AG09309 (cell line): ENCODE measurements at regions not wholly inside any gene's neighbourhood (a gene's known extent, or its start where the extent isn't known, plus 50 kb on each side); places are given as distances from the start of the nearest gene placed in this dataset.

ENCODE experiments used
- DNase-seq: peaks from one replicate; pipeline ENCODE4 v3.0.0-alpha.2; 2010; ENCODE audit warnings: low read depth
- H3K4me3 ChIP-seq: 2 replicates; pipeline ENCODE4 v1.5.1; 2011; ENCODE audit warnings: mild to moderate bottlenecking, low read depth, low read length, moderate library complexity; ENCODE audit not compliant: control insufficient read depth
- TF ChIP-seq, protein P1 (sequence below): IDR thresholded peaks from 2 replicates; pipeline ENCODE4 v1.5.1; 2011; ENCODE audit warnings: mild to moderate bottlenecking, low read depth, low read length, inconsistent platforms; ENCODE audit not compliant: insufficient read depth, control insufficient read depth; ENCODE audit errors: missing control alignments

DNA sequence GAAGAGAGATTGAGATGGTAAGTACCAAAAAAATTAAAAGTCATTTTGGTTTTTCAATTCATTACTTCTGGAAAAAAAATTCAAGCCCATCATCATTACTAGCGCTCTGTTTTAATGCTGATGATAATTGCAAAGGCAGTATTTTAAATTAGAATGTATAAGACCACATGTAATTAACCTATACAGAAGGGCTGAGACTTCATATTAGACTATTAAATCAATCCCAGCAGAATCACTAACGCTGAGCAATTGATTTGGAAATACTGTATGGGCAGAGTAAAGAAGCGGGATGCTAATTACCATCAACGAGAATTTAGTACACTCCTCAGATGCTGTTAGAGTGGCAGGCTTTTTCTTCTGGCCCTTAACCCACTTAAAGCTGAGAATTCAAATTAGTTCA lies 165.0 kb downstream of the SLC4A3 start:
- no peak overlapping the region for H3K4me3 ChIP-seq
- TF ChIP-seq, protein P1, sequence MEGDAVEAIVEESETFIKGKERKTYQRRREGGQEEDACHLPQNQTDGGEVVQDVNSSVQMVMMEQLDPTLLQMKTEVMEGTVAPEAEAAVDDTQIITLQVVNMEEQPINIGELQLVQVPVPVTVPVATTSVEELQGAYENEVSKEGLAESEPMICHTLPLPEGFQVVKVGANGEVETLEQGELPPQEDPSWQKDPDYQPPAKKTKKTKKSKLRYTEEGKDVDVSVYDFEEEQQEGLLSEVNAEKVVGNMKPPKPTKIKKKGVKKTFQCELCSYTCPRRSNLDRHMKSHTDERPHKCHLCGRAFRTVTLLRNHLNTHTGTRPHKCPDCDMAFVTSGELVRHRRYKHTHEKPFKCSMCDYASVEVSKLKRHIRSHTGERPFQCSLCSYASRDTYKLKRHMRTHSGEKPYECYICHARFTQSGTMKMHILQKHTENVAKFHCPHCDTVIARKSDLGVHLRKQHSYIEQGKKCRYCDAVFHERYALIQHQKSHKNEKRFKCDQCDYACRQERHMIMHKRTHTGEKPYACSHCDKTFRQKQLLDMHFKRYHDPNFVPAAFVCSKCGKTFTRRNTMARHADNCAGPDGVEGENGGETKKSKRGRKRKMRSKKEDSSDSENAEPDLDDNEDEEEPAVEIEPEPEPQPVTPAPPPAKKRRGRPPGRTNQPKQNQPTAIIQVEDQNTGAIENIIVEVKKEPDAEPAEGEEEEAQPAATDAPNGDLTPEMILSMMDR = no peak
- DNase-seq = no peak

DNA sequence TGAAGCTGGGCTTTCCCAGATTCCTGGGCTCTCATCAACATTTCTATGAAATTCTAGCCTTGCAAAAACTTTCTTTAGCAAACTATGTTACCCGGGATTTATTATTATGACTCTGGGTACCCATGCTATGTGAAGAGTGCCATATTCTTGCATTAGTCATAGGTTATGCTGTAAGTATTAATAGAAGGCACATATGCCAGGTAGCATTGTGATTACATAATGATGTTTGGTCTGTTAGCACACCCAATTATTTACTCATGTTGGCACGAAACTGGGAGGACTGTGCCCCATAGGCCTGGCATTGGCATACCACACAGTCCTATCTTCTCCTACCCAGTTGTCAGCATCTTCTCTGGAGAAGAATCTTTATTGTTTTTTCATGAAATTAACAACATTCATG lies 171.0 kb downstream of the SLC4A3 start:
- no peak for DNase-seq
- TF ChIP-seq, protein P1 = no peak
- no peak overlapping the region for H3K4me3 ChIP-seq

DNA sequence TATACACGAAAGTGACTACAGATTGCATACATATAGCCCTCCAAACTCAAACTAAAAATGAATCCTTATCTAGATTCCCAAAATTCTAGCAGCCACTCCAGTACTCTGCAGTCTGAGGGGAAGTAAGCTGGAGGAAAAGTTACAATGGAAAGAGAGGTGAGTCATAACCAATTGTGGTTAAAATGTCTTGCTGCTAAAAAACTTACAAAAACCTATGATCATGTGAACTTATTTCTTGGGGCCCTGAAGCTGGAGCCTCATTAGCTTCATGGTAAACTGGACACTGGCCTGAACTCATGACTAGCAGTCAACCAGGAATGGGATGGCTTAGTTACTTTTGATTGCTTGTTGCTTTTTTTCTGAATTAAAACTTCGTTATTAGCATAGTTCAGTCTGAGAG lies 175.9 kb downstream of the SLC4A3 start:
- TF ChIP-seq, protein P1 = no peak
- peak; percentile 29 for DNase-seq
- no peak overlapping the region for H3K4me3 ChIP-seq

DNA sequence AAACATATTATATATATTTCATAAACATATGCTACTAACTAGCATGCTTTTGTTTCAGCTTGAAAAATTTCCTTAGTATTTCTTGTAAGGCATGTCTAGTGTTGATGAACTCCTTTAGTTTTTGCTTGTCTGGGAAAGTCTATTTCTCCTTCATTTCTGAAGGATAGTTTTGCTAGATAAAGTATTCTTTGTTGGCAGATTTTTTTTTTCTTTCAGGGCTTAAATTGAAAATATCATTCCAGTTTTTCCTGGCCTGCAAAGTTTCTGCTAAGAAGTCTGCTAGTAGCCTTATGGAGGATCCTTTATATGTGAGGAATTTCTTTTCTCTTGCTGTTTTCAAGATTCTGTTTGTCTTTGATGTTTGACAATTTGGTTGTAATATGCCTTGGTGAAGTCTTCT lies 183.5 kb downstream of the SLC4A3 start:
- no peak for DNase-seq
- TF ChIP-seq, protein P1 = no peak

DNA sequence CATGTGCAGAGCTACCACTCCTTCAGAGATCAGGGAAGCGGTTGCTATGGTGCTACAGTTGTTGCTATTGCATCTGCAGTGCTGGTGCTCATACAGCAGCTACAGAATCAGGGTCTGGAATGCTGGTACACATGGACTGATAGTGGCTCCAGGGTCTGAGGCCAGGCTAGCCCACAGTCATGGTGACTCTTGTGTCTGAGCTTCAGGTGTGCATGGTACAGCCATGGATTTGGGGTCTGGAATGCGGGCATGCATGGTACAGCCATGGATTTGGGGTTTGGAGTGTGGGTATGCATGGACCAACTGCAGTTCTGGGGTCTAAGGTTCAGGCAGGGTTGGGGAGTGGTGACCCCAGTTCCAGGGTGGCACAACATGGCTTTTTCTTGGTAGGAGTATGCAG lies 185.2 kb downstream of the SLC4A3 start:
- TF ChIP-seq, protein P1 = no peak
- no peak for DNase-seq
- H3K4me3 ChIP-seq = no peak overlapping the region

More for the DNA sequence above, 183.5 kb downstream of the SLC4A3 start:
- H3K4me3 ChIP-seq = no peak overlapping the region

DNA sequence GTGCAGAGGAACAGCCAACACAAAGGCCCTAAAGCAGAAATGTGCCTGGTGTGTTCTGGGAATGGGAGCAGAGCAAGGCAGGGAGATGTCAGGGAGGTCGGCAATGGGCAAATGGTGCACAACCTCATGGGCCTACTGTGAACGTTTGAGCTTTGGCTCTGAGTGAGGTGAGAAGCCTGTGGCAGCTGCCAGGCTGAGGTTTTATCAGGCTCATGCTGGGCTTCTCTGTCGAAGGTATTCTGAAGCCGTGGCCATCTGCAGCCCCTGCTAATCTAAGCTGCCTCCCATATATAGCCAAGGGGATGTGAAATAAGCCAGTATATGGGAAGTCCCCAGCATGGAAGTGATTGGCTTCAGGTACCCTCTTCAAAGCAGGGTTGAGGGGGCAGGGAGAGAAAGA lies 193.3 kb downstream of the SLC4A3 start:
- TF ChIP-seq, protein P1 = no peak
- DNase-seq = no peak

DNA sequence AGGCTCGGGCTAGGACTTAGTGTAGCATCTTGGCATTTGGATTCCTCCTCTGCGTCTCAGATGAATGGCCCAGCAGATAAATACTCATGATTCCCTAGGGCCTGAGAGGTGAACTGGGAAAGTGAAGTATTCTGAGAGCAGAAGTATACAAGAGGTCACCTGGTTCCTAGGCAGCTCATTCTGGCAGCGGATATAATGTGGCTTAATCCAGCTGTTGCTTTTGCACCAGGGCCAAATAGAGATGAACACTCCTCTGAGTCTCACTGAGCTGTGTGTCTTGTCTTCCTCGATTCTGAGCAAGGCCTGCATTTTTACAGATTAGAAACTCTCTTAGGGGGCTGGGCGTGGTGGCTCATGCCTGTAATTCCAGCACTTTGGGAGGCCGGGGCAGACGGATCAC lies 196.1 kb downstream of the SLC4A3 start:
- TF ChIP-seq, protein P1 = no peak
- no peak for DNase-seq
- H3K4me3 ChIP-seq = no peak overlapping the region

More for the DNA sequence above, 193.3 kb downstream of the SLC4A3 start:
- no peak overlapping the region for H3K4me3 ChIP-seq
